ENCODE measurements at regions not wholly inside any gene's neighbourhood (a gene's known extent, or its start where the extent isn't known, plus 50 kb on each side); places are given as distances from the start of the nearest gene placed in this dataset.
"Not testable (repeated sequence)": the region's sequence is repeated elsewhere in the genome, so short reads cannot be mapped to it uniquely, and the experiment has no call there.

GRCh38 chr18:43949291-43949690 lies 672.0 kb upstream of the SYT4 start:
- no peak for DNase-seq (ENCODE audit: low read depth in 2 of 3, low spot score in 1 of 3)

- DNase-seq (ENCODE audit: low read depth in 2 of 3, low spot score in 1 of 3) = no peak
Measured at GRCh38 chr18:43950062-43950461, 672.8 kb upstream of the SYT4 start.

GRCh38 chr18:43952398-43952797 lies 675.1 kb upstream of the SYT4 start:
- no peak for DNase-seq (ENCODE audit: low read depth in 2 of 3, low spot score in 1 of 3)

GRCh38 chr18:43961722-43962121 lies 684.4 kb upstream of the SYT4 start:
- DNase-seq (ENCODE audit: low read depth in 2 of 3, low spot score in 1 of 3) = no peak

- DNase-seq (ENCODE audit: low read depth in 2 of 3, low spot score in 1 of 3) = no peak
Measured at GRCh38 chr18:43964666-43965065, 687.4 kb upstream of the SYT4 start.

GRCh38 chr18:43965691-43966090 lies 688.4 kb upstream of the SYT4 start:
- DNase-seq (ENCODE audit: low read depth in 2 of 3, low spot score in 1 of 3) = no peak

GRCh38 chr18:43970656-43971055 lies 693.4 kb upstream of the SYT4 start:
- no peak for DNase-seq (ENCODE audit: low read depth in 2 of 3, low spot score in 1 of 3)

- DNase-seq (ENCODE audit: low read depth in 2 of 3, low spot score in 1 of 3) = no peak
Measured at GRCh38 chr18:43978174-43978573, 700.9 kb upstream of the SYT4 start.

GRCh38 chr18:43982582-43982981 lies 698.1 kb upstream of the SETBP1 start:
- no peak for DNase-seq (ENCODE audit: low read depth in 2 of 3, low spot score in 1 of 3)

GRCh38 chr18:43987061-43987460 lies 693.6 kb upstream of the SETBP1 start:
- not testable (repeated sequence) for DNase-seq (ENCODE audit: low read depth in 2 of 3, low spot score in 1 of 3)

GRCh38 chr18:43992741-43993140 lies 687.9 kb upstream of the SETBP1 start:
- DNase-seq (ENCODE audit: low read depth in 2 of 3, low spot score in 1 of 3) = no peak

- DNase-seq (ENCODE audit: low read depth in 2 of 3, low spot score in 1 of 3) = no peak
Measured at GRCh38 chr18:43994381-43994780, 686.3 kb upstream of the SETBP1 start.

- no peak for DNase-seq (ENCODE audit: low read depth in 2 of 3, low spot score in 1 of 3)
Measured at GRCh38 chr18:44013871-44014270, 666.8 kb upstream of the SETBP1 start.

- DNase-seq (ENCODE audit: low read depth in 2 of 3, low spot score in 1 of 3) = no peak
Measured at GRCh38 chr18:44025421-44025820, 655.3 kb upstream of the SETBP1 start.

- DNase-seq (ENCODE audit: low read depth in 2 of 3, low spot score in 1 of 3) = no peak
Measured at GRCh38 chr18:44028109-44028508, 652.6 kb upstream of the SETBP1 start.

GRCh38 chr18:44031063-44031462 lies 649.6 kb upstream of the SETBP1 start:
- DNase-seq (ENCODE audit: low read depth in 2 of 3, low spot score in 1 of 3) = no peak

GRCh38 chr18:44033144-44033701 lies 647.5 kb upstream of the SETBP1 start:
- no peak for DNase-seq (ENCODE audit: low read depth in 2 of 3, low spot score in 1 of 3)

- DNase-seq (ENCODE audit: low read depth in 2 of 3, low spot score in 1 of 3) = no peak
Measured at GRCh38 chr18:44035554-44035953, 645.1 kb upstream of the SETBP1 start.

GRCh38 chr18:44036501-44036900 lies 644.2 kb upstream of the SETBP1 start:
- no peak for DNase-seq (ENCODE audit: low read depth in 2 of 3, low spot score in 1 of 3)

- DNase-seq (ENCODE audit: low read depth in 2 of 3, low spot score in 1 of 3) = no peak
Measured at GRCh38 chr18:44039216-44039615, 641.5 kb upstream of the SETBP1 start.

GRCh38 chr18:44039826-44040225 lies 640.9 kb upstream of the SETBP1 start:
- DNase-seq (ENCODE audit: low read depth in 2 of 3, low spot score in 1 of 3) = no peak

GRCh38 chr18:44041553-44041952 lies 639.1 kb upstream of the SETBP1 start:
- DNase-seq (ENCODE audit: low read depth in 2 of 3, low spot score in 1 of 3) = no peak

GRCh38 chr18:44041961-44042360 lies 638.7 kb upstream of the SETBP1 start:
- DNase-seq (ENCODE audit: low read depth in 2 of 3, low spot score in 1 of 3) = no peak

All from stimulated activated CD4-positive, alpha-beta T cell treated with anti-CD3 and anti-CD28 coated beads, Interleukin-12 subunit alpha, Interleukin-12 subunit beta, amount 100 ng/mL, for 48 hours (primary cell).